GM10248 (cell line): ENCODE measurements at regions not wholly inside any gene's neighbourhood (a gene's known extent, or its start where the extent isn't known, plus 50 kb on each side); places are given as distances from the start of the nearest gene placed in this dataset.

Source experiments
- CTCF ChIA-PET: fragments of 300-600 bp; sonication (Branson Sonifier 250); formaldehyde crosslinking; extraction: SDS; loops from one replicate; lab custom pipeline; 2021; ENCODE audit warnings: antibody characterized with exemption; lab: Yijun Ruan, JAX
- POLR2A ChIA-PET: fragments of 350-650 bp; sonication (Branson Sonifier 250); formaldehyde crosslinking; extraction: SDS; loops from one replicate; lab custom pipeline; 2020; ENCODE audit warnings: antibody characterized with exemption; lab: Yijun Ruan, JAX
- DNase-seq: peaks from one replicate; pipeline ENCODE4 v3.0.0; 2012; ENCODE audit errors: extremely low spot score
- TF ChIP-seq, protein P1 (sequence below): IDR thresholded peaks from 2 replicates; pipeline ENCODE4 v1.5.1; 2012; ENCODE audit warnings: mild to moderate bottlenecking, low read depth; ENCODE audit errors: extremely low read depth, missing control alignments, control extremely low read depth

DNA sequence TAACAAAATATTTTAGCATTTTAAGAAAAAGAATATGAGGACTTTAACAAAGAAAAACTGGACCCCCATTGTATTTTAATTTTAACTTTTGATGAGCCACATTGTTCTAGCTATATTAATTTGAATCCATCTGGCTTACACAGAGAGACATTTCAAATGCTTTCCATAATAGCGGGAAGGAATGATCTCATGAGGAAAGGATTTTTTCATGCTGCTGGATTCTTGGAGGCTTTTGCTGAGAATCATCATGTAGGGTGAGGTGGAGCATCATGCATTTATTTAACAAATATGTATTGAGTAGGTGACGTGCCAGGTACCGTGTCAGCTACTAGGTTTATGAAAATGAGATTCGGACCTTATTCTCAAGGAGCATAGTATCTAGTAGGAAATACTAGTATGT, 1006.3 kb downstream of the SORCS1 start:
- ChIA-PET CTCF (no interaction called here), POLR2A (no interaction called here)
- TF ChIP-seq, protein P1, sequence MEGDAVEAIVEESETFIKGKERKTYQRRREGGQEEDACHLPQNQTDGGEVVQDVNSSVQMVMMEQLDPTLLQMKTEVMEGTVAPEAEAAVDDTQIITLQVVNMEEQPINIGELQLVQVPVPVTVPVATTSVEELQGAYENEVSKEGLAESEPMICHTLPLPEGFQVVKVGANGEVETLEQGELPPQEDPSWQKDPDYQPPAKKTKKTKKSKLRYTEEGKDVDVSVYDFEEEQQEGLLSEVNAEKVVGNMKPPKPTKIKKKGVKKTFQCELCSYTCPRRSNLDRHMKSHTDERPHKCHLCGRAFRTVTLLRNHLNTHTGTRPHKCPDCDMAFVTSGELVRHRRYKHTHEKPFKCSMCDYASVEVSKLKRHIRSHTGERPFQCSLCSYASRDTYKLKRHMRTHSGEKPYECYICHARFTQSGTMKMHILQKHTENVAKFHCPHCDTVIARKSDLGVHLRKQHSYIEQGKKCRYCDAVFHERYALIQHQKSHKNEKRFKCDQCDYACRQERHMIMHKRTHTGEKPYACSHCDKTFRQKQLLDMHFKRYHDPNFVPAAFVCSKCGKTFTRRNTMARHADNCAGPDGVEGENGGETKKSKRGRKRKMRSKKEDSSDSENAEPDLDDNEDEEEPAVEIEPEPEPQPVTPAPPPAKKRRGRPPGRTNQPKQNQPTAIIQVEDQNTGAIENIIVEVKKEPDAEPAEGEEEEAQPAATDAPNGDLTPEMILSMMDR = no peak
- no peak for DNase-seq

DNA sequence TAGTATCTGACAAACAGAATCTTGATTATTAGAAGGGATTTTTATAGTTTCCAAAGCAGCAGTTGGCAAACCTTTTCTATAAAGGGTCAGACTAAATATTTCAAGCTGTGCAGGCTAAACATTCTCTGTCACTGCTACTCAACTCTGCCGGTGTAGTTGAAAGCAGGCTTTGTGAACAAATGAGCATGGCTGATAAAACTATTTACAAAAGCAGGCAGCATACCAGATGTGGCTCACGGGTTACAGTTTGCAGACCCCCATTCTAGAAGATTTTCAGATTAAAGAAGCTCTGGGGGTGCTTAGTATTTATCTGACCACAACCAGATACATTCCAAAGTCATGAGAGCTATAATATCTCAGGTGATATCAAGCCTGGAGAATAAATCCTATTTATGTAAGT, 1017.5 kb downstream of the SORCS1 start:
- DNase-seq = no peak
- ChIA-PET POLR2A (no interaction called here), CTCF (no interaction called here)
- TF ChIP-seq, protein P1 = no peak

DNA sequence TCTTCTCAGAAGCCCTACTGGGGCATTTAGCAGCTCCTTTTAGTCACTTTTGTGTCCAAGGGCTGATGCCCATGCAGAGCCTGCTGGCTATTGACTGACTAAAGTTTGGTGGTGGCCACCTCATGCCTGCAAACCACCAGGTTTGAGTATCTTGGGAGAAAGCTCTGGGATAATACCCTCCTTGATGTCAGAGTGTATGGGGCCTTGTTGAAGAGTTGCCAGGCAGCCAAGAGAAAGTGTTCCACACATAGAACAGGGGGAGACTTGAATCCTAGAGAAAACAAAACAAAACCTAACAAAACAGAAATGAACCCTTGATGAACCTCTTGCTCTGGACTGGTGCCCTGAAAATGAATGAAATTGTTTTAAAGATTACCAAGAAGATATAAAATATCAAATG, 1024.6 kb downstream of the SORCS1 start:
- CTCF ChIA-PET = interaction anchor here (1.0 kb wide), 1 partner anchor 78 kb away, joined by 3 read pairs; no protein-coding TSS in a partner anchor
- TF ChIP-seq, protein P1 = no peak
- no peak for DNase-seq
- POLR2A ChIA-PET = no interaction called here

DNA sequence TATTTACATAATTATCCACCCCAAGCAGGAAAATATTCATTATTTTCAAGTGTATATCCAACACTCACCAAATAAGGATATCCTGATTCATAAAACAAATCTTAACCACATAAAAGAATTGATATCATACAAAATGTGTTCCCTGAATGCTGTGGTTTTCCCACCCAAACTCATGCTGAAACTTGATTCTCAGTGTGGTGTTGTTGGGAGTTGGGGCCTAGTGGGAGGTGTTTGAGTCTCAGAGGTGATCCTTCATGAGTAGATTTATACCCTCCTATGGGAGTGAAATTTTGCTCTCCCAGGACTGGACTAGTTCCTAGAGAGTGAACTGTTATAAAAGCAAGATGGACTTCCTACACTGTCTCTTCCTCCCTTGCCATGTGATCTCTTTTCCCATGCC, 1028.3 kb downstream of the SORCS1 start:
- no peak for DNase-seq
- TF ChIP-seq, protein P1 = no peak
- POLR2A ChIA-PET = no interaction called here
- CTCF ChIA-PET = no interaction called here

DNA sequence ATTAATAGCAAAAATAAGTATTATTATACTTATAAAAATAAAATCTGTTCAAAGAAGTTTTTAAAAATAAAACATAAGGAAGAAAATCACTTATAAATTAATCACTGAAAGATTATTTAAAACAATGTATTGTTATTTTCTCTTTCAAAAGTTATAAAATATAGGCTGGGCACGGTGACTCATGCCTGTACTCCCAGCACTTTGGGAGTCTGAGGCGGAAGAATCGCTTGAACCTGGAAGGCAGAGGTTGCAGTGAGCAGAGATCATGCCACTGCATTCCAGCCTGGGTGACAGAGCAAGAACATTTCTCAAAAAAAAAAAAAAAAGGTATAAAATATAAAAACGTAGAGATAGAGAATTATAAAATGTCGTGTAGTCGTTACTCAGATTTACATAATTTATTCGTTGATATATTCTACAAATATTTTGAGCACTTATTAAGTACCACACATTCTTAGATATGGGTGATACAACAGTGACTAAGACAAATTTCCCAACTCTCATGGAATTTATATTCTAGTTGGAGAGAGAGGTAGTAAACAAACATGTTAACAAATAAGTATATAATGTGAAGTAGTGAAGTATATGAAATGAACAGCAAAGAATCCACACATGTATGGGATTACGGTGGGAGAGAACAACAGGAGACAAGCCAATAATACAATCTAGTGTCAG, 1030.0 kb downstream of the SORCS1 start:
- TF ChIP-seq, protein P1 = no peak
- no peak for DNase-seq
- ChIA-PET CTCF (no interaction called here), POLR2A (no interaction called here)

DNA sequence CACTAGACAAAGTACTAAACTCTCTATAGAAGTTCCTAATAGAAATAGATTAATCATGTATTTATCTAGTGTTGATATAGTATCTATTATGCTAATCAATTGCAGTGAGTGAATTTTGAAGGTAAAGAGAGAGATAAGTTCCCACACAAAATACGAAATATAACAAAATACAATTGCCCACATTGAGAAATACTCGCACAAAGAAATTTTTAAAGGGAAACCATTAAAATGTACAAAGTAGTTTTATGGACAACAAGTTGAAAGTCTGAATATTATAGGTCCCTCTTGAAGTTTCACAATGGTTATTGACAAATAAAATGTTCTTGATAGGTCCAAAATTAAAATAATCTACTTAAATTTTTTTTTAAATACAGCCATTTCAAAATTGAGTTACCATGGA, 1031.1 kb downstream of the SORCS1 start:
- no peak for DNase-seq
- POLR2A ChIA-PET = no interaction called here
- CTCF ChIA-PET = no interaction called here
- TF ChIP-seq, protein P1 = no peak
